Kidney (tissue), 13 donors: ENCODE measurements at regions not wholly inside any gene's neighbourhood (a gene's known extent, or its start where the extent isn't known, plus 50 kb on each side); places are given as distances from the start of the nearest gene placed in this dataset.

Source experiments
- DNase-seq, 5 donors: peaks; one replicate each; pipeline ENCODE4 v3.0.0-alpha.2; 2013 to 2020
- FAIRE-seq: peaks from 2 replicates; lab custom pipeline; 2012; peaks lifted over from hg19 to GRCh38; lab: Jason Lieb, UNC
- H3K27ac ChIP-seq, 2 donors: one replicate each; pipeline ENCODE4 v1.7.0; 2013; ENCODE audit warnings: low read depth in 2 of 2, low read length in 2 of 2, inconsistent platforms in 1 of 2
- H3K27me3 ChIP-seq: one replicate; pipeline ENCODE4 v1.7.1; 2013; ENCODE audit warnings: low read length, inconsistent platforms; ENCODE audit not compliant: control insufficient read depth, insufficient read depth
- H3K36me3 ChIP-seq, 3 donors: one replicate each; pipeline versions ENCODE4 v1.7.0 to v1.7.1; 2013; ENCODE audit warnings: low read length in 3 of 3, control low read depth in 1 of 3, inconsistent platforms in 1 of 3; ENCODE audit not compliant: insufficient read depth in 3 of 3, control insufficient read depth in 2 of 3
- H3K4me1 ChIP-seq, 3 donors: one replicate each; pipeline versions ENCODE4 v1.7.0 to v1.7.1; 2013; ENCODE audit warnings: low read length in 3 of 3, inconsistent platforms in 1 of 3, low read depth in 1 of 3; ENCODE audit not compliant: control insufficient read depth in 2 of 3, insufficient read depth in 2 of 3
- H3K4me3 ChIP-seq, 3 donors: one replicate each; pipeline versions ENCODE4 v1.7.0 to v1.8.1; 2013; ENCODE audit warnings: low read length in 3 of 3, control low read depth in 1 of 3, inconsistent platforms in 1 of 3
- H3K9ac ChIP-seq, 3 donors: one replicate each; pipeline versions ENCODE4 v1.7.0 to v1.7.1; 2013; ENCODE audit warnings: low read length in 3 of 3, control low read depth in 1 of 3, inconsistent platforms in 1 of 3
- H3K9me3 ChIP-seq, 3 donors: one replicate each; pipeline versions ENCODE4 v1.7.0 to v1.7.1; 2013; ENCODE audit warnings: low read length in 3 of 3, control low read depth in 1 of 3, inconsistent platforms in 1 of 3; ENCODE audit not compliant: control insufficient read depth in 2 of 3, insufficient read depth in 1 of 3
- CTCF ChIP-seq: IDR thresholded peaks from 3 replicates; pipeline ENCODE4 v1.5.1; 2012; ENCODE audit warnings: mild to moderate bottlenecking, moderate library complexity, borderline replicate concordance; ENCODE audit not compliant: insufficient read depth; ENCODE audit errors: extremely low read depth
- intact Hi-C: fragments of 100-400 bp; cut with DNase I; formaldehyde crosslinking; loops from one replicate; pipeline ENCODE4 v1.11.1; 2022
- donor health status: control.
- donor health status: control.
- donor health status: control.
- donor health status: control.
- donor health status: control.
- donor health status: DM: yes; HTN: yes; CAD: no.
- donor health status: Normal renal cell carcinoma (clear cell type).

DNA sequence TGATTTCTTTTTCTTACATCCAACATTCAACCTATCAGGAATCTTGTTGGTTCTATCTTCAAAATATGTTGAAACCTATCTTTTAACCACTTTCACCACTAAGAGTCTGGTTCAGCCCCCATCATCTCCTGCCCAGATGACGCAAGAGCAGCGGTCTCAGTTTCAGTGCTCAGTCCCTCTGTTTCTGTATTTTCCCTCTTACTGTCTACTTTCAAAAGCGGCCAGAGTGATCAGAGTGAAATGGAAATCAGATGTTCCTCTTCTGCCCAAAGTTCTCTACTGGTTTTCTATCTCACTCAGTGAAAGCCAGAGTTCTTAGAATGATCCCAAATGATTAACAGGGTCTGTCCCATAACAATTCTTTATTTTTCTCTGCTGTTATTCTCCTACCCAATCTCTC is 147.9 kb upstream of the PDE7B start:
- no peak for DNase-seq
- Histone ChIP-seq H3K27me3 (no peaks in the 10 kb centered on the region), H3K27ac (no peak overlapping the region), H3K4me3 (no peak overlapping the region), H3K9me3 (no peaks in the 10 kb centered on the region), H3K9ac (no peak overlapping the region), H3K36me3 (no peaks in the 10 kb centered on the region), H3K4me1 (no peaks in the 10 kb centered on the region)
- FAIRE-seq: no peak
- TF ChIP-seq CTCF: no peak
- intact Hi-C loops: no loop called here

GRCh38 chr6:135707426-135707825 is 144.1 kb upstream of the PDE7B start:
- intact Hi-C loops: no loop called here
- DNase-seq: no peak

GRCh38 chr6:135710042-135710441 is 141.5 kb upstream of the PDE7B start:
- Histone ChIP-seq H3K36me3 (no peaks in the 10 kb centered on the region), H3K9ac (no peak overlapping the region), H3K27me3 (no peaks in the 10 kb centered on the region), H3K27ac (no peak overlapping the region), H3K9me3 (no peaks in the 10 kb centered on the region), H3K4me1 (no peaks in the 10 kb centered on the region), H3K4me3 (no peak overlapping the region)
- DNase-seq (no peak), FAIRE-seq (no peak)
- no peak for TF ChIP-seq CTCF
- intact Hi-C loops: no loop called here

More at GRCh38 chr6:135707426-135707825, 144.1 kb upstream of the PDE7B start:
- no peak for TF ChIP-seq CTCF
- Histone ChIP-seq H3K9me3 (no peaks in the 10 kb centered on the region), H3K27me3 (no peaks in the 10 kb centered on the region), H3K4me1 (no peaks in the 10 kb centered on the region), H3K9ac (no peak overlapping the region), H3K4me3 (no peak overlapping the region), H3K36me3 (no peaks in the 10 kb centered on the region), H3K27ac (no peak overlapping the region)
- no peak for FAIRE-seq

DNA sequence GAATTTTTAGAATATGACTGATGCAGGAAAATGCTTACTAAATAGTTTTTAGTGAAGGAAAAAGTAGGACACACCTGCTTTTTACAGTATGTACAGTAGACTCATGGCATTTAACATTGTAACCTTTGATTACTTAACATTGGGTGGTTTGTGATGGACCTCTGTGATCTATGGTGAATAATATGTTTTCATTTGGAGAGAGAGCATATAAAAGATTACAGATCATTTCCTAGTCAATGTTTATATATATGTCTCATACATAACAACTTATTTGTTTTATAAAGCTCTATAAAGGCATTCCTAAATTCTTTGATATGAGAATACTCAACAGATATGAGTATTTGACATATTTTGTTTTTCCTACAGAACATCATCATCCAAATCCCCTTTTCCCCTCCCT is 129.3 kb upstream of the PDE7B start:
- no peak for DNase-seq
- Histone ChIP-seq H3K4me1 (no peaks in the 10 kb centered on the region), H3K27me3 (no peaks in the 10 kb centered on the region), H3K9me3 (peaks cover 0 to 7% (median 0%) of the 10 kb centered on the region in 3 donors), H3K9ac (no peak overlapping the region), H3K4me3 (no peak overlapping the region), H3K27ac (no peak overlapping the region), H3K36me3 (no peaks in the 10 kb centered on the region)
- no peak for TF ChIP-seq CTCF
- no peak for FAIRE-seq
- intact Hi-C loops: no loop called here
